Heart left ventricle (tissue), 16 donors: ENCODE measurements at regions not wholly inside any gene's neighbourhood (a gene's known extent, or its start where the extent isn't known, plus 50 kb on each side); places are given as distances from the start of the nearest gene placed in this dataset.

Experiments
- ATAC-seq, 4 donors: fragments of 200-7000 bp; cut with Tn5 transposase; one replicate each; pipeline ENCODE4 v1.9.1; 2020 to 2022; ENCODE audit warnings: moderate library complexity in 4 of 4, mild to moderate bottlenecking in 3 of 4, moderate number of reproducible peaks in 1 of 4
- DNase-seq, 5 donors: peaks; one replicate each; pipeline ENCODE4 v3.0.0-alpha.2; 2020
- H3K27ac ChIP-seq, 12 donors: fragments of 200-600 bp; sonication (generic) in 4 of 12; one replicate each; pipeline versions ENCODE4 v1.5.0 to v1.8.0; 2016 to 2022; ENCODE audit warnings: mild to moderate bottlenecking in 2 of 12
- H3K27me3 ChIP-seq, 9 donors: fragments of 200-600 bp; sonication (generic) in 2 of 9; one replicate each; pipeline versions ENCODE4 v1.5.1 to v1.8.0; 2016 to 2022; ENCODE audit warnings: mild to moderate bottlenecking in 3 of 9
- H3K36me3 ChIP-seq, 9 donors: fragments of 200-600 bp; sonication (generic) in 2 of 9; one replicate each; pipeline versions ENCODE4 v1.5.0 to v1.8.0; 2018 to 2022; ENCODE audit warnings: mild to moderate bottlenecking in 2 of 9
- H3K4me1 ChIP-seq, 12 donors: fragments of 200-600 bp; sonication (generic) in 4 of 12; one replicate each; pipeline versions ENCODE4 v1.5.0 to v1.8.0; 2016 to 2022; ENCODE audit warnings: mild to moderate bottlenecking in 3 of 12
- H3K4me3 ChIP-seq, 12 donors: fragments of 200-600 bp; sonication (generic) in 4 of 12; one replicate each; pipeline versions ENCODE4 v1.5.0 to v1.8.0; 2017 to 2022; ENCODE audit warnings: mild to moderate bottlenecking in 9 of 12, moderate library complexity in 4 of 12
- H3K9me3 ChIP-seq, 12 donors: fragments of 200-600 bp; sonication (generic) in 4 of 12; one replicate each; pipeline versions ENCODE4 v1.5.0 to v1.8.0; 2016 to 2022; ENCODE audit warnings: mild to moderate bottlenecking in 1 of 12
- POLR2A ChIP-seq, 2 donors: fragments of 450-650 bp; IDR thresholded peaks; one replicate each; pipeline ENCODE4 v1.6.1; 2017; ENCODE audit warnings: antibody characterized with exemption in 2 of 2, mild to moderate bottlenecking in 2 of 2, moderate library complexity in 2 of 2
- WGBS, 4 donors: extraction: QIAGEN DNeasy Blood & Tissue Kit in 2 of 4; methylation state at CpG; one replicate each; pipeline versions ENCODE4 v1.1.5 to v1.1.7; 2013 to 2018; 5-methylcytosine and 5-hydroxymethylcytosine counted together
- intact Hi-C, 10 donors: fragments of 100-400 bp; cut with DNase I; formaldehyde crosslinking; loops; one replicate each; pipeline versions ENCODE4 v1.11.1 to v1.14.2; 2022
- TF ChIP-seq, protein P1 (sequence below), 12 donors: fragments of 200-600 bp; sonication (generic) in 4 of 12; IDR thresholded peaks; one replicate each; pipeline versions ENCODE4 v1.5.0 to v1.8.0; 2018 to 2022; ENCODE audit warnings: antibody characterized with exemption in 12 of 12, mild to moderate bottlenecking in 5 of 12
- donor health status: ischemic (EF 13 %, LVEDD 7.1; RV severe dilation, severe dysfunction).
- donor health status: healthy with polysubstance abuse.
- donor health status: DM: no; HTN: yes; CAD: no.
- donor health status: DM: no; HTN: no; CAD: no.
- donor health status: ischemic (EF 25% LVEDD 6.9; RV normal size, moderate dysfunction).
- donor health status: ischemic (EF 25% LVEDD 5.7; RV mildly dilated, moderate dysfunction).
- donor health status: healthy.
- donor health status: DM: yes; HTN: yes; CAD: no.
- donor health status: ischemic (EF 35%, LVEDD 5.7; RV mildly dilated, moderate dysfunction).
- donor health status: nonischemic (EF 11% LVEDD 7.7; RV severe dilation, severe dysfunction).
- donor health status: DM: yes; HTN: yes; CAD: no.
- donor health status: PGD.
- donor health status: ischemic (EF 29% LVEDD 5.4; RV normal size, mild dysfunction).
- donor health status: nonischemic (EF 23%, LVEDD 6.1; RV moderate dilation, normal function).

DNA sequence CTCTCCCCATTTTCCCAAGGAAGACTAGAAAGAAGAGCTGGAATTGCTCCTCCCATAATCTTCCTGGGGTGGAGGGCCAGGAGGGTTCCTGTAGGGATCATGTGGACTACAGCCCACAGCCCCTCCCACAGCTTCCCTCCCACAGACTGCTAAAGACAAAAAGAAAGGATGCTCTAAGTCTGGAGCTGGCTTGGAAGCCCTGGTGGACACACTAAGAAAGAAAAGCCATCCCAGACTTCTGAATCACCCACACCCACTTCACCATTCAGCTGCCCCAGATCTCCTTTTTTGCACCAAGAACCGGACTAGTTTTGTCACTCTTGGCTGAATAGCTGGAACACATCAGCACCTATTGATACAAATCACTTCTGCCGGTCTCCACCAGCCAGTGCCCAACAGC is 56.8 kb upstream of the PLXNC1 start:
- Histone ChIP-seq H3K9me3 (peaks cover 0 to 3% (median 0%) of the 10 kb centered on the region in 12 donors), H3K4me1 (peaks cover 0 to 3% (median 0%) of the 10 kb centered on the region in 12 donors), H3K36me3 (no peaks in the 10 kb centered on the region), H3K27ac (no peak overlapping the region), H3K27me3 (no peaks in the 10 kb centered on the region), H3K4me3 (no peak overlapping the region)
- DNase-seq, result no peak
- WGBS, 4 donors, result 79 to 89% (median 81%) methylated on average over 2 of the region's 2 CpGs
- intact Hi-C loops, result loop anchor here in 2 of 10 donors (10.0 kb wide), 3 partner anchors 107 to 207 kb away; no protein-coding TSS in a partner anchor
- TF ChIP-seq, protein P1, sequence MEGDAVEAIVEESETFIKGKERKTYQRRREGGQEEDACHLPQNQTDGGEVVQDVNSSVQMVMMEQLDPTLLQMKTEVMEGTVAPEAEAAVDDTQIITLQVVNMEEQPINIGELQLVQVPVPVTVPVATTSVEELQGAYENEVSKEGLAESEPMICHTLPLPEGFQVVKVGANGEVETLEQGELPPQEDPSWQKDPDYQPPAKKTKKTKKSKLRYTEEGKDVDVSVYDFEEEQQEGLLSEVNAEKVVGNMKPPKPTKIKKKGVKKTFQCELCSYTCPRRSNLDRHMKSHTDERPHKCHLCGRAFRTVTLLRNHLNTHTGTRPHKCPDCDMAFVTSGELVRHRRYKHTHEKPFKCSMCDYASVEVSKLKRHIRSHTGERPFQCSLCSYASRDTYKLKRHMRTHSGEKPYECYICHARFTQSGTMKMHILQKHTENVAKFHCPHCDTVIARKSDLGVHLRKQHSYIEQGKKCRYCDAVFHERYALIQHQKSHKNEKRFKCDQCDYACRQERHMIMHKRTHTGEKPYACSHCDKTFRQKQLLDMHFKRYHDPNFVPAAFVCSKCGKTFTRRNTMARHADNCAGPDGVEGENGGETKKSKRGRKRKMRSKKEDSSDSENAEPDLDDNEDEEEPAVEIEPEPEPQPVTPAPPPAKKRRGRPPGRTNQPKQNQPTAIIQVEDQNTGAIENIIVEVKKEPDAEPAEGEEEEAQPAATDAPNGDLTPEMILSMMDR (IDR thresholded peaks at IDR 0.05), result no peak
- no peak for TF ChIP-seq POLR2A (IDR thresholded peaks at IDR 0.05)
- ATAC-seq, result peak in 2 of 4 donors; percentile 44 to 47

DNA sequence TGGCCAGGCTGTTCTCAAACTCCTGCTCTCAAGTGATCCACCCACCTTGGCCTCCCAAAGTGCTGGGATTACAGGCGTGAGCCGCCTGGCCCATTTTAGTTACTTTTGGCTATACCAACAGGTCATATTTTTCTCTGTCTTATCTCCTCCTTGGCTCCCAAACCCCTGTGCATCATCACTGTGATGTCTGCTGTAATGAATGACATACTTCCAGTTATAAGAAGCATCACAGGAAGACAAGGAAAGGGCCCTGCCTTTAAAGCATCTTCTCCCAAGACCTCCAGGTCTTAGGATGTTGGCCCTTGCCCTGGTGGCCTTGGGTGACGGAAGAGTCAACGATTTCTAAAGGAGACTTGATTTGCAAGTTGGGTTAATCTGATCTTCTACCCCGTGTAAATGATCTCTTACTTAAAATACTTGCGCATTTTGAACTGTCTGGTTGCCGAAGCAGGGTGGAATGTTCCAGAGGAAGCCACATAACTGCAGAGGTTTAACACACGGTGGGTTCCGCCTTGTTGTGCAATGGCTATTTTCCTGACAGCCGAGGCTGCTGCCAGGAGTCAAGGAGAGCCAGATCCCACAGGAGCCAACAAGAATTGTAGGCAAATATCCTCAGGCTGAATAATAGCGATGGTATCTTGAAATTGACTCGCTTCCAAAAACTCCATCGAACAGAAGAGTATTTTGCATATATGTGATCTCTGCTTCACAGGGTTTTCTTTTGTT is 55.7 kb upstream of the PLXNC1 start:
- peak in 2 of 4 donors; percentile 38 to 70 for ATAC-seq
- no peak for DNase-seq
- no peak overlapping the region for H3K27ac ChIP-seq
- H3K9me3 ChIP-seq, result no peaks in the 10 kb centered on the region
- no peaks in the 10 kb centered on the region for H3K36me3 ChIP-seq
- no peak for TF ChIP-seq POLR2A (IDR thresholded peaks at IDR 0.05)
- TF ChIP-seq, protein P1 (IDR thresholded peaks at IDR 0.05), result no peak
- WGBS, 4 donors, result 77 to 87% (median 82%) methylated on average over 13 of the region's 13 CpGs
- intact Hi-C loops, result loop anchor here in 2 of 10 donors (10.0 kb wide), 3 partner anchors 108 to 208 kb away; no protein-coding TSS in a partner anchor
- peaks cover 0 to 3% (median 0%) of the 10 kb centered on the region in 12 donors for H3K4me1 ChIP-seq
- no peak overlapping the region for H3K4me3 ChIP-seq
- H3K27me3 ChIP-seq, result no peaks in the 10 kb centered on the region

DNA sequence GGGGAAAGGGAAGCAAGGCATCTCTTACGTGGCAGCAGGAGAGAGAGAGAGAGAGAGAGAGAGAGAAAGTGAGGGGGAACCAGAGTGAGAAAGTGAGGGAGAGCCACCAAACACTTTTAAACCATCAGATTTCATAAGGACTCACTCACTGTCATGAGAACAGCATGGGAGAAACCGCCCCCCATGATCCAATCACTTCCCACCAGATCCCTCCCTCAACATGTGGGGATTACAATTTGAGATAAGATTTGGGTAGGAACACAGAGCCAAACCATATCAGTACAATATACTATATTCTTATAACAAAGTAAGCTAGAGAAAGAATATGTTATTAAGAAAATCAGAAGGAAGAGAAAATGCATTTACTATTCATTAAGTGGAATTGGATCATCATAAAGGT is 53.7 kb upstream of the PLXNC1 start:
- Histone ChIP-seq H3K27me3 (no peaks in the 10 kb centered on the region), H3K4me1 (peaks cover 0 to 4% (median 0%) of the 10 kb centered on the region in 12 donors), H3K27ac (no peak overlapping the region), H3K4me3 (no peak overlapping the region), H3K36me3 (no peaks in the 10 kb centered on the region), H3K9me3 (no peaks in the 10 kb centered on the region)
- WGBS, 4 donors, result 89 to 92% (median 91%) methylated on average over 2 of the region's 2 CpGs
- ATAC-seq (no peak), DNase-seq (no peak)
- TF ChIP-seq POLR2A (IDR thresholded peaks at IDR 0.05), result no peak
- TF ChIP-seq, protein P1 (IDR thresholded peaks at IDR 0.05), result no peak
- intact Hi-C loops, result loop anchor here in 4 of 10 donors (5.0 to 10.0 kb wide), 5 partner anchors 102 to 210 kb away; no protein-coding TSS in a partner anchor

DNA sequence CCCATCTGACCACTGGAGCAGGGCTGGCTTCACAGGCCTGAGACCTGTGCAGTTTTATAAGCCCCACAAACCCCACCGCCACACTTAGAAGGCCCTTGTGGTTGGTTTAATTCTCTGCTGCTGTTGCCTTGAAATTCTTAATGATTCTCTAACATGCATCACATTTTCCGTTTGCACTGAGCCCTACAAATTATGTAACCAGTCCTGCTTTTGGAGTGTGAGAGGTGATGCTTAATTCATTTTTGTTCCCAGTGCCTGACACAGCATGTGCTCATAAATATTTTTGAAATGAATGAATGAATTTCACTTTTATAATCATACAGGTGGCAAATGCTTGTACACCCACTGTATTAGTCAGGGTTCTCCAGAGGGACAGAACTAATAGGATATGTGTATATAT is 52.8 kb upstream of the PLXNC1 start:
- no peak for DNase-seq
- ATAC-seq, result no peak
- no peak overlapping the region for H3K4me3 ChIP-seq
- H3K4me1 ChIP-seq, result peaks cover 0 to 11% (median 0%) of the 10 kb centered on the region in 12 donors
- no peaks in the 10 kb centered on the region for H3K9me3 ChIP-seq
- TF ChIP-seq, protein P1 (IDR thresholded peaks at IDR 0.05), result no peak
- TF ChIP-seq POLR2A (IDR thresholded peaks at IDR 0.05), result no peak
- peak overlapping the region in 1 of 12 donors; percentile 43 for H3K27ac ChIP-seq
- WGBS, 4 donors, result 82 to 91% (median 84%) methylated on average over 2 of the region's 2 CpGs
- no peaks in the 10 kb centered on the region for H3K36me3 ChIP-seq
- no peaks in the 10 kb centered on the region for H3K27me3 ChIP-seq
- intact Hi-C loops, result loop anchor here in 4 of 10 donors (5.0 to 10.0 kb wide), 5 partner anchors 103 to 211 kb away; no protein-coding TSS in a partner anchor
